SH-SY5Y (cell line): ENCODE measurements at regions not wholly inside any gene's neighbourhood (a gene's known extent, or its start where the extent isn't known, plus 50 kb on each side); places are given as distances from the start of the nearest gene placed in this dataset.

Experiments used
- GATA2 ChIP-seq: IDR thresholded peaks from 2 replicates; pipeline ENCODE4 v1.6.1; 2011; ENCODE audit warnings: mild to moderate bottlenecking, low read depth, low read length
- GATA3 ChIP-seq: IDR thresholded peaks from 2 replicates; pipeline ENCODE4 v1.6.1; 2011; ENCODE audit warnings: low read depth, mild to moderate bottlenecking, low read length, moderate library complexity

- TF ChIP-seq GATA3: no peak
- TF ChIP-seq GATA2: no peak
Measured at GRCh38 chr5:8788246-8788645, 757.6 kb downstream of the SEMA5A start.
